GM18951 (cell line): ENCODE measurements at regions not wholly inside any gene's neighbourhood (a gene's known extent, or its start where the extent isn't known, plus 50 kb on each side); places are given as distances from the start of the nearest gene placed in this dataset.
"Not testable (repeated sequence)": the region's sequence is repeated elsewhere in the genome, so short reads cannot be mapped to it uniquely, and the experiment has no call there.

Experiments used
- POLR2A ChIP-seq: IDR thresholded peaks from 4 replicates; pipeline ENCODE4 v1.6.1; 2011; ENCODE audit warnings: mild to moderate bottlenecking; ENCODE audit not compliant: insufficient read length, insufficient read depth; ENCODE audit errors: extremely low read depth
- in situ Hi-C: fragments of 300-500 bp; cut with MboI; formaldehyde crosslinking; loops from one replicate; pipeline ENCODE4 v1.12.0; 2022; ENCODE audit warnings: low sequenced_read_pairs, mixed read lengths, inconsistent platforms; ENCODE audit not compliant: unreplicated experiment

GRCh38 chr13:34165158-34165557 is 347.2 kb downstream of the RFC3 start:
- TF ChIP-seq POLR2A = no peak
- in situ Hi-C loops = no loop called here

GRCh38 chr13:34166406-34166805 is 348.5 kb downstream of the RFC3 start:
- no peak for TF ChIP-seq POLR2A
- in situ Hi-C loops = no loop called here

- TF ChIP-seq POLR2A = no peak
- in situ Hi-C loops = no loop called here
Observed at GRCh38 chr13:34167347-34167746, 349.4 kb downstream of the RFC3 start.

- in situ Hi-C loops = no loop called here
- TF ChIP-seq POLR2A = no peak
Observed at GRCh38 chr13:34172048-34172447, 354.1 kb downstream of the RFC3 start.

GRCh38 chr13:34174671-34175145 is 356.8 kb downstream of the RFC3 start:
- in situ Hi-C loops = no loop called here
- TF ChIP-seq POLR2A = no peak

GRCh38 chr13:34175551-34175950 is 357.6 kb downstream of the RFC3 start:
- in situ Hi-C loops = no loop called here
- no peak for TF ChIP-seq POLR2A

- in situ Hi-C loops = no loop called here
- TF ChIP-seq POLR2A = no peak
Observed at GRCh38 chr13:34176633-34177032, 358.7 kb downstream of the RFC3 start.

GRCh38 chr13:34179481-34179880 is 361.5 kb downstream of the RFC3 start:
- in situ Hi-C loops = no loop called here
- TF ChIP-seq POLR2A = no peak

- in situ Hi-C loops = no loop called here
- TF ChIP-seq POLR2A = no peak
Observed at GRCh38 chr13:34179927-34180326, 362.0 kb downstream of the RFC3 start.

- in situ Hi-C loops = not testable (repeated sequence)
Observed at GRCh38 chr13:34181256-34181655, 363.3 kb downstream of the RFC3 start.

GRCh38 chr13:34189946-34190345 is 372.0 kb downstream of the RFC3 start:
- in situ Hi-C loops = no loop called here
- no peak for TF ChIP-seq POLR2A

- in situ Hi-C loops = no loop called here
- no peak for TF ChIP-seq POLR2A
Observed at GRCh38 chr13:34201050-34201913, 383.3 kb downstream of the RFC3 start.

- in situ Hi-C loops = no loop called here
- no peak for TF ChIP-seq POLR2A
Observed at GRCh38 chr13:34207334-34207733, 389.4 kb downstream of the RFC3 start.

- in situ Hi-C loops = no loop called here
- TF ChIP-seq POLR2A = no peak
Observed at GRCh38 chr13:34207872-34208271, 389.9 kb downstream of the RFC3 start.

GRCh38 chr13:34208336-34208735 is 390.4 kb downstream of the RFC3 start:
- in situ Hi-C loops = no loop called here
- TF ChIP-seq POLR2A = no peak

GRCh38 chr13:34210341-34210740 is 392.4 kb downstream of the RFC3 start:
- TF ChIP-seq POLR2A = no peak
- in situ Hi-C loops = no loop called here
